GM10266 (cell line): ENCODE measurements at regions not wholly inside any gene's neighbourhood (a gene's known extent, or its start where the extent isn't known, plus 50 kb on each side); places are given as distances from the start of the nearest gene placed in this dataset.

Experiments used
- DNase-seq: peaks from one replicate; pipeline ENCODE4 v3.0.0; 2012; ENCODE audit errors: extremely low spot score
- CTCF ChIP-seq: IDR thresholded peaks from 2 replicates; pipeline ENCODE4 v1.5.1; 2012; ENCODE audit warnings: mild to moderate bottlenecking, low read depth; ENCODE audit not compliant: control insufficient read depth, insufficient read depth; ENCODE audit errors: missing control alignments

- DNase-seq: peak; percentile 48
- no peak for TF ChIP-seq CTCF
Observed at GRCh38 chr17:72423718-72424117, 302.9 kb downstream of the SOX9 start.

GRCh38 chr17:72424505-72425117 is 303.8 kb downstream of the SOX9 start:
- no peak for DNase-seq
- TF ChIP-seq CTCF: no peak

- TF ChIP-seq CTCF: no peak
- DNase-seq: no peak
Observed at GRCh38 chr17:72425133-72425793, 304.4 kb downstream of the SOX9 start.

- no peak for TF ChIP-seq CTCF
- DNase-seq: no peak
Observed at GRCh38 chr17:72425794-72426168, 305.0 kb downstream of the SOX9 start.

- no peak for TF ChIP-seq CTCF
- DNase-seq: no peak
Observed at GRCh38 chr17:72426321-72426720, 305.5 kb downstream of the SOX9 start.

GRCh38 chr17:72426948-72427760 is 306.3 kb downstream of the SOX9 start:
- no peak for TF ChIP-seq CTCF
- DNase-seq: no peak

- DNase-seq: no peak
Observed at GRCh38 chr17:72427761-72428109, 306.9 kb downstream of the SOX9 start.

More at GRCh38 chr17:72427761-72428109, 306.9 kb downstream of the SOX9 start:
- no peak for TF ChIP-seq CTCF
